GM12873 (cell line): ENCODE measurements at regions not wholly inside any gene's neighbourhood (a gene's known extent, or its start where the extent isn't known, plus 50 kb on each side); places are given as distances from the start of the nearest gene placed in this dataset.

Source experiments
- CTCF ChIP-seq: IDR thresholded peaks from 2 replicates; pipeline ENCODE4 v1.5.1; 2012; ENCODE audit warnings: low read depth, mild to moderate bottlenecking, moderate library complexity, low read length, control low read depth; ENCODE audit not compliant: insufficient read depth; ENCODE audit errors: missing control alignments

GRCh38 chr11:13227676-13228255 is 49.8 kb upstream of the BMAL1 start:
- TF ChIP-seq CTCF, result no peak
